ENCODE measurements at regions not wholly inside any gene's neighbourhood (a gene's known extent, or its start where the extent isn't known, plus 50 kb on each side); places are given as distances from the start of the nearest gene placed in this dataset.
A peak's percentile ranks its signal among the peaks of the same experiment; 100 is the strongest.

DNA sequence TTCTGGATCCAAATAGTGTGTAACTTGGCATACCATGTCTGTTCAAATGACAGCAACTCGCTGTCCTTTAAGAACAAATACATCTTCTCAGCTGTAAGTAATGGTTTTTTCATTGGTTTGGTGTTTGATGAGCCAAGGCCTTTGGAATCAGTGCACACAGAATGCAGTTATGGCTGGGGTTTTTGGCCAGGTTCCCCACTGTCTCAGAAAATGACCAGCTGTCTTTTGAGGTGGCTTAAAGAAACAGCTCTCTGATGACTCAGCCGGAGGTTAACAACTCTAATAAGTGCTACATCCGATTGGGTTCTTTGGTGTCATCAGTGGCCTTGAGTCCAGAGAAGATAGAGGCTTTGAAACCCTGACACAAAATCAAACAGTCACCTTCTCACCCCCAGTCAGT lies 688.4 kb downstream of the REEP3 start:
- no TSS peak for BruUV-seq (replicated peaks)
- POLR2A ChIA-PET: no interaction called here
- TF ChIP-seq, protein P1, sequence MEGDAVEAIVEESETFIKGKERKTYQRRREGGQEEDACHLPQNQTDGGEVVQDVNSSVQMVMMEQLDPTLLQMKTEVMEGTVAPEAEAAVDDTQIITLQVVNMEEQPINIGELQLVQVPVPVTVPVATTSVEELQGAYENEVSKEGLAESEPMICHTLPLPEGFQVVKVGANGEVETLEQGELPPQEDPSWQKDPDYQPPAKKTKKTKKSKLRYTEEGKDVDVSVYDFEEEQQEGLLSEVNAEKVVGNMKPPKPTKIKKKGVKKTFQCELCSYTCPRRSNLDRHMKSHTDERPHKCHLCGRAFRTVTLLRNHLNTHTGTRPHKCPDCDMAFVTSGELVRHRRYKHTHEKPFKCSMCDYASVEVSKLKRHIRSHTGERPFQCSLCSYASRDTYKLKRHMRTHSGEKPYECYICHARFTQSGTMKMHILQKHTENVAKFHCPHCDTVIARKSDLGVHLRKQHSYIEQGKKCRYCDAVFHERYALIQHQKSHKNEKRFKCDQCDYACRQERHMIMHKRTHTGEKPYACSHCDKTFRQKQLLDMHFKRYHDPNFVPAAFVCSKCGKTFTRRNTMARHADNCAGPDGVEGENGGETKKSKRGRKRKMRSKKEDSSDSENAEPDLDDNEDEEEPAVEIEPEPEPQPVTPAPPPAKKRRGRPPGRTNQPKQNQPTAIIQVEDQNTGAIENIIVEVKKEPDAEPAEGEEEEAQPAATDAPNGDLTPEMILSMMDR (IDR thresholded peaks at IDR 0.05; ENCODE audit: unreplicated experiment): no peak
- Mint-ChIP-seq H3K9me3 (ENCODE audit: unreplicated experiment) (peaks cover 8% of the 10 kb centered on the region), H3K36me3 (ENCODE audit: insufficient read depth, unreplicated experiment) (no peaks in the 10 kb centered on the region), H3K4me1 (ENCODE audit: insufficient read depth, unreplicated experiment) (peaks cover 3% of the 10 kb centered on the region), H3K27me3 (ENCODE audit: insufficient read depth, unreplicated experiment) (no peaks in the 10 kb centered on the region), H3K27ac (ENCODE audit: low read depth, unreplicated experiment) (no peak overlapping the region), H3K4me3 (ENCODE audit: unreplicated experiment) (no peak overlapping the region)
- intact Hi-C loops (cut with micrococcal nuclease): no loop called here
- DNase-seq (ENCODE audit: unreplicated experiment): peak; percentile 36
- CTCF ChIA-PET: no interaction called here

DNA sequence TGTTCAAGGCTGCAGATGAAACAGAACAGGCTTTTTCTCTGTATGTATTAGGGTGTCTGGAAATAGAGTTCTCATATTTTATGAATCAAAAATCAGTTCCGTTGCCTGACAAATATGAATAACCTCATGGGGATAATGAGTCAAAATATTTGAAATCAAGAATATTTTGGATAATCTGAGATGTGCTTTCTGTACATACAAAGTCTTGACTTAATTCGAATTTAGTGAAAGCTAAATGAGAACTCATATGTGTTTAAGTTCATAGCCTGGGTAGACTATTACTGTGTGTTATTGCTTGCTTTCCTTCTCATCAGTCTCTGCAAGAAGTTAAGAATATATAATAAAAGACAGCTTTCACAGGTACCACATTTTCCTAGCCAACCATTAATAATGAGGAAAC lies 689.0 kb downstream of the REEP3 start:
- ChIA-PET POLR2A (no interaction called here), CTCF (no interaction called here)
- Mint-ChIP-seq H3K9me3 (ENCODE audit: unreplicated experiment) (peaks cover 8% of the 10 kb centered on the region), H3K27me3 (ENCODE audit: insufficient read depth, unreplicated experiment) (no peaks in the 10 kb centered on the region), H3K4me1 (ENCODE audit: insufficient read depth, unreplicated experiment) (no peaks in the 10 kb centered on the region), H3K4me3 (ENCODE audit: unreplicated experiment) (no peak overlapping the region), H3K27ac (ENCODE audit: low read depth, unreplicated experiment) (no peak overlapping the region), H3K36me3 (ENCODE audit: insufficient read depth, unreplicated experiment) (no peaks in the 10 kb centered on the region)
- DNase-seq (ENCODE audit: unreplicated experiment): no peak
- BruUV-seq (replicated peaks): no TSS peak
- TF ChIP-seq, protein P1 (IDR thresholded peaks at IDR 0.05; ENCODE audit: unreplicated experiment): no peak
- intact Hi-C loops (cut with micrococcal nuclease): no loop called here

DNA sequence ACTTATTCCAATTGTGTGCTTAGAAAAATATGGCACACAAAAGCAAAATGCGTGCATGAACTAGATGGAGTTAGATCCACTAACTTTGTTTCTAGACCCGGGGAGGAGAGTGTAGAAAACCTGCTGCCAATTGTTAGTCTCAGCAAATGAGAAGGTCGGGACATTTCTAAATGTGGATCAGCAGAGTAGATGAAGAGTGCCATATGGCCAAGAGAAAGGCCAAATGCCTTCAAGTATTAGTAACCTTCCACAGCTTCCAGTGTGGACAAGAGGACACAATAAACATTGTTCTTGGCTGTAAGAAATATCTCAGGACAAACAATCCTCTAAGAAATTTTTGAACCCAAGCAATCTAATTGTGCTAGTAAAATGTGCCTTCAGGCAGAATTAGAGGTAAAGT lies 690.3 kb downstream of the REEP3 start:
- Mint-ChIP-seq H3K4me1 (ENCODE audit: insufficient read depth, unreplicated experiment) (no peaks in the 10 kb centered on the region), H3K4me3 (ENCODE audit: unreplicated experiment) (no peak overlapping the region), H3K36me3 (ENCODE audit: insufficient read depth, unreplicated experiment) (no peaks in the 10 kb centered on the region), H3K27me3 (ENCODE audit: insufficient read depth, unreplicated experiment) (no peaks in the 10 kb centered on the region), H3K27ac (ENCODE audit: low read depth, unreplicated experiment) (no peak overlapping the region), H3K9me3 (ENCODE audit: unreplicated experiment) (peaks cover 7% of the 10 kb centered on the region)
- intact Hi-C loops (cut with micrococcal nuclease): no loop called here
- BruUV-seq (replicated peaks): no TSS peak
- CTCF ChIA-PET: no interaction called here
- DNase-seq (ENCODE audit: unreplicated experiment): no peak
- TF ChIP-seq, protein P1 (IDR thresholded peaks at IDR 0.05; ENCODE audit: unreplicated experiment): no peak
- POLR2A ChIA-PET: no interaction called here

DNA sequence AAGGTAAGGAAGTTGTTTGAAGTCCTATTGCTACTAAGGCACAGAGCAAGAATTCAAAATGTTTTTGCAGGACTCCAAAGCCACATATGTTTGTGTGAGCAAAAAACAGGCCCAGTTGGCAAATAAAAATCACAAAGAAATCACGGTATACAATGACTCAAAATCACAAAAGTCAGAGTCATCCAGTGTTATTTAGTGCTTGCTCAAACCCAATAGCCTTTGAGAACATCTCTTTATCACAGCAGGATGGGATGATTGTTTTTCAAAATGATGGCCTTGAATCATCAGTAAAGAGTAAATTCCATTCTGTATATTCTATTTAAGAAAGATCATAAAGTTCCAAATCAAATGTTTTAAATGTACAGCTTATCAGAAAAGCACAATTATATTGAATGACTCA lies 693.9 kb downstream of the REEP3 start:
- ChIA-PET CTCF (no interaction called here), POLR2A (interaction anchor here (0.6 kb wide), 1 partner anchor 25 kb away, joined by 3 read pairs; no protein-coding TSS in a partner anchor)
- intact Hi-C loops (cut with micrococcal nuclease): no loop called here
- DNase-seq (ENCODE audit: unreplicated experiment): no peak
- Mint-ChIP-seq H3K36me3 (ENCODE audit: insufficient read depth, unreplicated experiment) (no peaks in the 10 kb centered on the region), H3K27ac (ENCODE audit: low read depth, unreplicated experiment) (no peak overlapping the region), H3K4me3 (ENCODE audit: unreplicated experiment) (no peak overlapping the region), H3K27me3 (ENCODE audit: insufficient read depth, unreplicated experiment) (no peaks in the 10 kb centered on the region), H3K9me3 (ENCODE audit: unreplicated experiment) (no peaks in the 10 kb centered on the region), H3K4me1 (ENCODE audit: insufficient read depth, unreplicated experiment) (no peaks in the 10 kb centered on the region)
- no TSS peak for BruUV-seq (replicated peaks)
- TF ChIP-seq, protein P1 (IDR thresholded peaks at IDR 0.05; ENCODE audit: unreplicated experiment): no peak

All from MCF 10A (cell line).